Testis (tissue), 2 donors: ENCODE measurements at regions not wholly inside any gene's neighbourhood (a gene's known extent, or its start where the extent isn't known, plus 50 kb on each side); places are given as distances from the start of the nearest gene placed in this dataset.

Experiments
- CTCF ChIP-seq, 3 experiments: fragments of 450-650 bp in 2 of 3; fragments of 200-600 bp in 1 of 3; sonication (generic) in 1 of 3; IDR thresholded peaks; one replicate each; pipeline ENCODE4 v1.5.1; 2016 to 2019; ENCODE audit warnings: antibody characterized with exemption in 3 of 3, mild to moderate bottlenecking in 2 of 3, moderate library complexity in 1 of 3
- POLR2A ChIP-seq: fragments of 450-650 bp; IDR thresholded peaks from one replicate; pipeline ENCODE4 v1.6.1; 2017; ENCODE audit warnings: antibody characterized with exemption, mild to moderate bottlenecking, moderate library complexity

DNA sequence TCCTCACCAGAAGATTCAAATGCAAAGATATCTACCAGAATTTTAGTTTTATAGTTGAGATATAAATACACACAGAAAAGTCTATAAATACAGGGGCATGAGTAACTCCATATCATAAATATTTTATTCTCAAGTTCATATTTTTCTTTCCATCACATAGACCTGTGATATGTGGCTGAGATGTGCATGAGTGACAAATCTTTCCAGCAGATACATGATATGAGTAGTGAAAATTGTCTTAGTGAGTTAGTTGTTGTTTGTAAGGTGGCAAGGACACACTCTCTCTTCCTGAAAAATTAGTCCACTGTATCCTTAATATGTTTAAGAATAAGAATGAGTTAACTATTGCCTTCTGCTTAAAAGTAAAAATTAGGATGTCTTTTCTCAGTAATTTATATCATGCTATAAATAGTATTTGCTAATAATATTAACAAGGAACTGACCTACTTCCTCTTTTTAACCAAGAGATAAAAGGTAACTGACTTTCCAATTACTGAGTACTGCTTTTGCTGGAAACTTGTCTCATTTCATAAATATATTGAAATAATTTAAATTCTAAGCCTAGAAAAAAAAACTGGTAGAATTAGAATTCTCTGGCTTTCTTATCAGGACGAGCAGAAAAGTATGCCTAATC is 85.2 kb upstream of the SESTD1 start:
- TF ChIP-seq CTCF (IDR thresholded peaks at IDR 0.05), result no peak
- TF ChIP-seq POLR2A, result no peak
